Trophoblast cell (in vitro differentiated cells and primary cell): ENCODE measurements at regions not wholly inside any gene's neighbourhood (a gene's known extent, or its start where the extent isn't known, plus 50 kb on each side); places are given as distances from the start of the nearest gene placed in this dataset.

Experiments
- DNase-seq, 2 donors: peaks; one replicate each; pipeline ENCODE4 v3.0.0-alpha.2; 2016
- H2AFZ ChIP-seq: 2 replicates; pipeline ENCODE4 v1.6.1; 2013; ENCODE audit warnings: low read length, moderate library complexity, mild to moderate bottlenecking; ENCODE audit not compliant: insufficient read depth, poor library complexity
- H2AK5ac ChIP-seq: 2 replicates; pipeline ENCODE4 v1.6.1; 2013; ENCODE audit warnings: mild to moderate bottlenecking, low read length
- H2BK120ac ChIP-seq: 2 replicates; pipeline ENCODE4 v1.6.1; 2013; ENCODE audit warnings: low read length, mild to moderate bottlenecking, moderate library complexity; ENCODE audit not compliant: insufficient read depth, poor library complexity
- H2BK12ac ChIP-seq: 2 replicates; pipeline ENCODE4 v1.6.1; 2013; ENCODE audit warnings: mild to moderate bottlenecking, low read length, moderate library complexity
- H2BK5ac ChIP-seq: 2 replicates; pipeline ENCODE4 v1.6.1; 2013; ENCODE audit warnings: low read length, low read depth, moderate library complexity, mild to moderate bottlenecking; ENCODE audit not compliant: poor library complexity
- H3K14ac ChIP-seq: 2 replicates; pipeline ENCODE4 v1.6.1; 2013; ENCODE audit warnings: mild to moderate bottlenecking, low read length
- H3K18ac ChIP-seq: 2 replicates; pipeline ENCODE4 v1.6.1; 2013; ENCODE audit warnings: mild to moderate bottlenecking, low read length
- H3K23ac ChIP-seq: 2 replicates; pipeline ENCODE4 v1.6.1; 2013; ENCODE audit warnings: low read length
- H3K27ac ChIP-seq: 2 replicates; pipeline ENCODE4 v1.5.1; 2013; ENCODE audit warnings: low read depth, mild to moderate bottlenecking, inconsistent platforms, low read length, moderate library complexity
- H3K27me3 ChIP-seq: 2 replicates; pipeline ENCODE4 v1.6.1; 2013; ENCODE audit warnings: inconsistent platforms, mild to moderate bottlenecking, low read length, moderate library complexity; ENCODE audit not compliant: insufficient read depth
- H3K36me3 ChIP-seq, 2 experiments: 1 replicate in 1 of 2; 2 replicates in 1 of 2; pipeline ENCODE4 v1.6.1; 2013; ENCODE audit warnings: low read length in 2 of 2, mild to moderate bottlenecking in 2 of 2, moderate library complexity in 1 of 2; ENCODE audit not compliant: insufficient read depth in 2 of 2, control insufficient read depth in 1 of 2
- H3K4ac ChIP-seq: 2 replicates; pipeline ENCODE4 v1.6.1; 2013; ENCODE audit warnings: low read depth, mild to moderate bottlenecking, low read length, moderate library complexity
- H3K4me1 ChIP-seq, 2 experiments: 1 replicate in 1 of 2; 2 replicates in 1 of 2; pipeline ENCODE4 v1.6.1; 2013; ENCODE audit warnings: low read length in 2 of 2, mild to moderate bottlenecking in 2 of 2, moderate library complexity in 1 of 2; ENCODE audit not compliant: insufficient read depth in 2 of 2, control insufficient read depth in 1 of 2
- H3K4me2 ChIP-seq: 2 replicates; pipeline ENCODE4 v1.6.1; 2013; ENCODE audit warnings: inconsistent platforms, mild to moderate bottlenecking, low read length, moderate library complexity
- H3K4me3 ChIP-seq: 2 replicates; pipeline ENCODE4 v1.5.1; 2013; ENCODE audit warnings: mild to moderate bottlenecking, low read depth, low read length, inconsistent platforms
- H3K79me1 ChIP-seq: one replicate; pipeline ENCODE4 v1.6.1; 2013; ENCODE audit warnings: low read length
- H3K79me2 ChIP-seq: 2 replicates; pipeline ENCODE4 v1.6.1; 2013; ENCODE audit warnings: low read length, mild to moderate bottlenecking; ENCODE audit not compliant: control insufficient read depth, insufficient read depth, poor library complexity
- H3K9ac ChIP-seq: 2 replicates; pipeline ENCODE4 v1.6.1; 2013; ENCODE audit warnings: mild to moderate bottlenecking, low read length
- H3K9me3 ChIP-seq: 2 replicates; pipeline ENCODE4 v1.6.1; 2013; ENCODE audit warnings: low read depth, mild to moderate bottlenecking, control low read depth, inconsistent platforms, low read length; ENCODE audit not compliant: insufficient read depth
- H4K12ac ChIP-seq: 2 replicates; pipeline ENCODE4 v1.6.1; 2013; ENCODE audit warnings: low read depth, mild to moderate bottlenecking, low read length, moderate library complexity
- H4K8ac ChIP-seq: 2 replicates; pipeline ENCODE4 v1.6.1; 2013; ENCODE audit warnings: low read depth, mild to moderate bottlenecking, low read length, moderate library complexity
- H4K91ac ChIP-seq: one replicate; pipeline ENCODE4 v1.6.1; 2013; ENCODE audit warnings: low read depth, mild to moderate bottlenecking, low read length, moderate library complexity
- WGBS: extraction: QIAGEN DNeasy Blood & Tissue Kit; methylation state at CpG from one replicate; pipeline ENCODE4 v1.1.7; 2013; ENCODE audit warnings: missing lambda C conversion rate; ENCODE audit not compliant: insufficient read length, insufficient coverage; ENCODE audit errors: extremely low coverage; 5-methylcytosine and 5-hydroxymethylcytosine counted together

GRCh38 chr2:16015210-16015902 is 75.0 kb downstream of the MYCN start:
- DNase-seq = no peak
- Histone ChIP-seq H4K8ac (no peak overlapping the region), H3K79me2 (no peaks in the 10 kb centered on the region), H3K4me3 (no peak overlapping the region), H3K27me3 (no peaks in the 10 kb centered on the region), H3K4me2 (no peak overlapping the region), H3K27ac (no peak overlapping the region), H3K79me1 (peaks cover 14% of the 10 kb centered on the region), H3K9ac (no peak overlapping the region), H3K14ac (no peak overlapping the region), H2BK5ac (no peak overlapping the region), H3K23ac (no peak overlapping the region), H2BK120ac (no peak overlapping the region), H3K18ac (no peak overlapping the region), H2AFZ (no peak overlapping the region), H2BK12ac (peak overlapping the region; percentile 27), H3K4me1 (peaks cover 12 to 13% of the 10 kb centered on the region in 2 experiments), H2AK5ac (no peak overlapping the region), H4K91ac (no peak overlapping the region), H3K4ac (no peak overlapping the region), H4K12ac (no peak overlapping the region), H3K9me3 (peaks cover 2% of the 10 kb centered on the region), H3K36me3 (no peaks in the 10 kb centered on the region)
- WGBS = no CpG with 5 or more reads among the region's 15 CpGs

- no peaks in the 10 kb centered on the region for H3K36me3 ChIP-seq
- DNase-seq = no peak
- no peak overlapping the region for H2AFZ ChIP-seq
- no peak overlapping the region for H3K27ac ChIP-seq
- no peak overlapping the region for H3K18ac ChIP-seq
- no CpG with 5 or more reads among the region's 3 CpGs for whole genome bisulfite sequencing
- no peak overlapping the region for H3K4me2 ChIP-seq
- H2AK5ac ChIP-seq = peak overlapping the region; percentile 3
- H2BK120ac ChIP-seq = no peak overlapping the region
- no peak overlapping the region for H3K4me3 ChIP-seq
- H3K79me1 ChIP-seq = peaks cover 15% of the 10 kb centered on the region
- H3K4ac ChIP-seq = no peak overlapping the region
- H3K9ac ChIP-seq = no peak overlapping the region
- H3K23ac ChIP-seq = no peak overlapping the region
- H4K8ac ChIP-seq = no peak overlapping the region
- no peaks in the 10 kb centered on the region for H3K79me2 ChIP-seq
- H2BK5ac ChIP-seq = no peak overlapping the region
- H3K14ac ChIP-seq = no peak overlapping the region
- H3K4me1 ChIP-seq = peaks cover 12 to 14% of the 10 kb centered on the region in 2 experiments
- H4K12ac ChIP-seq = no peak overlapping the region
- H3K27me3 ChIP-seq = no peaks in the 10 kb centered on the region
- no peak overlapping the region for H4K91ac ChIP-seq
- peaks cover 2% of the 10 kb centered on the region for H3K9me3 ChIP-seq
- H2BK12ac ChIP-seq = no peak overlapping the region
These were observed 74.5 kb downstream of the MYCN start for GRCh38 chr2:16014802-16015201.

GRCh38 chr2:16014041-16014787 is 73.9 kb downstream of the MYCN start:
- Histone ChIP-seq H3K27ac (no peak overlapping the region), H3K27me3 (no peaks in the 10 kb centered on the region), H3K14ac (no peak overlapping the region), H3K4me3 (no peak overlapping the region), H3K79me2 (no peaks in the 10 kb centered on the region), H3K4me2 (no peak overlapping the region), H2BK12ac (no peak overlapping the region), H4K12ac (no peak overlapping the region), H2AFZ (no peak overlapping the region), H2BK120ac (no peak overlapping the region), H2BK5ac (no peak overlapping the region), H3K9me3 (peaks cover 5% of the 10 kb centered on the region), H4K91ac (no peak overlapping the region), H3K36me3 (no peaks in the 10 kb centered on the region), H3K18ac (no peak overlapping the region), H2AK5ac (no peak overlapping the region), H3K9ac (no peak overlapping the region), H3K23ac (no peak overlapping the region), H3K4ac (no peak overlapping the region), H3K4me1 (peaks cover 16 to 17% of the 10 kb centered on the region in 2 experiments), H4K8ac (no peak overlapping the region), H3K79me1 (peaks cover 15% of the 10 kb centered on the region)
- no CpG with 5 or more reads among the region's 32 CpGs for WGBS
- DNase-seq = peak; percentile 59 to 67

- peak overlapping the region; percentile 65 for H2BK120ac ChIP-seq
- peak overlapping the region; percentile 81 for H3K18ac ChIP-seq
- peak overlapping the region; percentile 81 for H4K12ac ChIP-seq
- peak overlapping the region; percentile 42 for H2BK5ac ChIP-seq
- H3K79me2 ChIP-seq = peaks cover 1% of the 10 kb centered on the region
- peaks cover 18% of the 10 kb centered on the region for H3K79me1 ChIP-seq
- peak overlapping the region; percentile 51 for H3K4me2 ChIP-seq
- H2AK5ac ChIP-seq = peak overlapping the region; percentile 67
- no peak overlapping the region for H3K9ac ChIP-seq
- no CpG with 5 or more reads among the region's 20 CpGs for WGBS
- peaks cover 21 to 25% of the 10 kb centered on the region in 2 experiments for H3K4me1 ChIP-seq
- no peaks in the 10 kb centered on the region for H3K27me3 ChIP-seq
- H2AFZ ChIP-seq = peak overlapping the region; percentile 72
- no peak for DNase-seq
- H4K91ac ChIP-seq = peak overlapping the region; percentile 92
- H3K27ac ChIP-seq = no peak overlapping the region
- no peak overlapping the region for H3K4me3 ChIP-seq
- no peak overlapping the region for H3K4ac ChIP-seq
- no peak overlapping the region for H3K23ac ChIP-seq
- peaks cover 5% of the 10 kb centered on the region for H3K9me3 ChIP-seq
- H3K14ac ChIP-seq = peak overlapping the region; percentile 75
- peak overlapping the region; percentile 51 for H2BK12ac ChIP-seq
- no peaks in the 10 kb centered on the region for H3K36me3 ChIP-seq
- peak overlapping the region; percentile 85 for H4K8ac ChIP-seq
These were observed 73.1 kb downstream of the MYCN start for GRCh38 chr2:16013359-16013911.
